PFSK-1 (cell line): ENCODE measurements at regions not wholly inside any gene's neighbourhood (a gene's known extent, or its start where the extent isn't known, plus 50 kb on each side); places are given as distances from the start of the nearest gene placed in this dataset.

Source experiments
- FOXP2 ChIP-seq: optimal IDR thresholded peaks from 2 replicates; pipeline ENCODE3; 2011; ENCODE audit warnings: borderline replicate concordance, control low read depth, inconsistent platforms; ENCODE audit not compliant: insufficient read depth; ENCODE audit errors: extremely low read length, extremely low read depth
- POLR2AphosphoS5 ChIP-seq: IDR thresholded peaks from 2 replicates; pipeline ENCODE4 v1.6.1; 2012; ENCODE audit warnings: low read depth, mild to moderate bottlenecking, control low read depth, low read length, moderate library complexity
- SIN3A ChIP-seq: IDR thresholded peaks from 2 replicates; pipeline ENCODE4 v1.6.1; 2012; ENCODE audit warnings: mild to moderate bottlenecking, low read length, moderate library complexity, borderline replicate concordance; ENCODE audit not compliant: insufficient read depth
- TAF1 ChIP-seq: IDR thresholded peaks from 2 replicates; pipeline ENCODE4 v1.6.1; 2012; ENCODE audit warnings: low read length, control low read depth, borderline replicate concordance; ENCODE audit not compliant: insufficient read depth
- TF ChIP-seq, protein P1 (sequence below), 2 experiments: IDR thresholded peaks; 2 replicates each; pipeline versions ENCODE4 v1.6.1 to v1.8.0; 2011 to 2012; ENCODE audit warnings: low read depth in 2 of 2, low read length in 2 of 2, control low read depth in 1 of 2, inconsistent platforms in 1 of 2, mild to moderate bottlenecking in 1 of 2, moderate library complexity in 1 of 2; ENCODE audit not compliant: insufficient read depth in 1 of 2

DNA sequence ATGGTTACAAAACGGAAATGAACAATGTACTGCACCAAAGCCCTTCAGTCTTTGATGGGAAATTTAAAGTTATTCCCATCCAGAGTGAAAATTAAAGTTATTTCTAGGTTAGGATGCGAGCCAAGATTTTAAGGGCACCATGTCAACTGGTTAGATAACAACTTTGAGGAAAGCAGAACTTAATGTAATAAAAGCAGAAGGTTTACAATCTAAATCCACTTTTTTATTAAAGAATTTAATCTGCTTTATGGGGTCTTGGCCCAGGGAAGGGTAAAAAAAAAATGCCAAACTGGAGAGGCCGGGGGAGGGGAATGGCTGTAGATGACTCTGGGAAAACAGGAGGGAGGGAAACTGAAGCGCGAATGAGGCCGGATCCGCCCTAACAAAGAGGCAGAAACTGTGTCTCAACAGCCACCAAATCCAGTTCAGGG lies 108.2 kb upstream of the ATF7IP start:
- no peak for TF ChIP-seq POLR2AphosphoS5
- no peak for TF ChIP-seq TAF1
- TF ChIP-seq, protein P1, sequence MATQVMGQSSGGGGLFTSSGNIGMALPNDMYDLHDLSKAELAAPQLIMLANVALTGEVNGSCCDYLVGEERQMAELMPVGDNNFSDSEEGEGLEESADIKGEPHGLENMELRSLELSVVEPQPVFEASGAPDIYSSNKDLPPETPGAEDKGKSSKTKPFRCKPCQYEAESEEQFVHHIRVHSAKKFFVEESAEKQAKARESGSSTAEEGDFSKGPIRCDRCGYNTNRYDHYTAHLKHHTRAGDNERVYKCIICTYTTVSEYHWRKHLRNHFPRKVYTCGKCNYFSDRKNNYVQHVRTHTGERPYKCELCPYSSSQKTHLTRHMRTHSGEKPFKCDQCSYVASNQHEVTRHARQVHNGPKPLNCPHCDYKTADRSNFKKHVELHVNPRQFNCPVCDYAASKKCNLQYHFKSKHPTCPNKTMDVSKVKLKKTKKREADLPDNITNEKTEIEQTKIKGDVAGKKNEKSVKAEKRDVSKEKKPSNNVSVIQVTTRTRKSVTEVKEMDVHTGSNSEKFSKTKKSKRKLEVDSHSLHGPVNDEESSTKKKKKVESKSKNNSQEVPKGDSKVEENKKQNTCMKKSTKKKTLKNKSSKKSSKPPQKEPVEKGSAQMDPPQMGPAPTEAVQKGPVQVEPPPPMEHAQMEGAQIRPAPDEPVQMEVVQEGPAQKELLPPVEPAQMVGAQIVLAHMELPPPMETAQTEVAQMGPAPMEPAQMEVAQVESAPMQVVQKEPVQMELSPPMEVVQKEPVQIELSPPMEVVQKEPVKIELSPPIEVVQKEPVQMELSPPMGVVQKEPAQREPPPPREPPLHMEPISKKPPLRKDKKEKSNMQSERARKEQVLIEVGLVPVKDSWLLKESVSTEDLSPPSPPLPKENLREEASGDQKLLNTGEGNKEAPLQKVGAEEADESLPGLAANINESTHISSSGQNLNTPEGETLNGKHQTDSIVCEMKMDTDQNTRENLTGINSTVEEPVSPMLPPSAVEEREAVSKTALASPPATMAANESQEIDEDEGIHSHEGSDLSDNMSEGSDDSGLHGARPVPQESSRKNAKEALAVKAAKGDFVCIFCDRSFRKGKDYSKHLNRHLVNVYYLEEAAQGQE (IDR thresholded peaks at IDR 0.05; ENCODE audit: insufficient read depth in 1 of 2, low read depth in 2 of 2, low read length in 2 of 2) = no peak
- TF ChIP-seq SIN3A = no peak
- TF ChIP-seq FOXP2 = no peak
